Frontal cortex (tissue), 3 donors: ENCODE measurements at regions not wholly inside any gene's neighbourhood (a gene's known extent, or its start where the extent isn't known, plus 50 kb on each side); places are given as distances from the start of the nearest gene placed in this dataset.
"Not testable (repeated sequence)": the region's sequence is repeated elsewhere in the genome, so short reads cannot be mapped to it uniquely, and the experiment has no call there.

ENCODE experiments used
- DNase-seq, 2 donors: peaks; one replicate each; pipeline ENCODE4 v3.0.0; 2012; ENCODE audit warnings: low spot score in 2 of 2
- FAIRE-seq: peaks from 2 replicates; lab custom pipeline; 2012; peaks lifted over from hg19 to GRCh38; lab: Jason Lieb, UNC
- donor health status: control.
- donor health status: control.
- donor health status: control.

- no peak for DNase-seq
- no peak for FAIRE-seq
Observed at GRCh38 chr2:8121022-8121825, 560.6 kb upstream of the ID2 start.

GRCh38 chr2:8121826-8122513 is 559.9 kb upstream of the ID2 start:
- DNase-seq = no peak
- no peak for FAIRE-seq

- DNase-seq (no peak), FAIRE-seq (no peak)
Observed at GRCh38 chr2:8122520-8122919, 559.3 kb upstream of the ID2 start.

- no peak for DNase-seq
- no peak for FAIRE-seq
Observed at GRCh38 chr2:8123464-8123863, 558.4 kb upstream of the ID2 start.

DNA sequence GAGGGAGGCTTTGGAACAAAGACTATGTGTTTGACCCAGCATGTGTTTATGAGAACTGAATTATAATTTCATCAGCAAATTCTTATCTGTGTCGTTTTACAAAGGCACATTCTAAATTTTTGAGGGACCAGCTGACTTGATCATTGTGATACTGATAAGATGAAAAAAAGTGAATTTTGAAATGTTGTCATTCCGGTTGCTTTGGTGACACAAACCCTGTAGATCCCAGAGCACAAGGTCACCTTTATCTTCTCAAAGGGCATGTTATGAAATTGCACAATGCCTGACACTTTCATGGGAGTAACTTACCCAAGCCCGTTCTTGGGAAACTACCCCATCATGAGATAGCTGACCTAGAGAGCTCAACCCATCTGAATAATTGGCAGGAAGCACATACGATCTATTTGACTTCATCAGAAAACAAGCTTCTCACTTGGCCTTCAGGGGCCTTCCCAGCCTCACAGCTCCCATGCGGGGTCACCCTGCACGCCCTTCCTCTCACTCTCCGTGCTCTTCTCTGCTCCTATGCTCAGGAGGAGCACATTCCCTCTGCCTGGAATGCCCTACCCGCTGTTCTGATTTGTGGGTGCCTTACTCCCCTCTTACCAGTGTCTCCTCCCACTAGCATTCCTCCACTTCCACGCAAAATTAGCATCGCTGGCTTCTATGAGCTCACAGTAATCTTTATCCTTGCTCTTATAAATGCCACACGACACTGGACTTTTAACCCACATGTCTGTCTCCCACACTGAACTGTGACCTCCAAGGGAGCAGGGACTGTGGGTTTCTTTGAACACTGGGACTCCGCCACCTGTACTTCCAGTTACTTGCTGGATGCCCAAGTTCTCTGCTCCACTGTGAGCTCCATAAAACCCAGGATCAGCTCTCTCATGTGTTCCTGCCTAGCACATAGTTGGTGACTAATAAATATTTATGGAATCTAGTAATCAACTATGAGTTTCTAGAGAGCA is 555.8 kb upstream of the ID2 start:
- FAIRE-seq (no peak), DNase-seq (no peak)

- FAIRE-seq (no peak), DNase-seq (no peak)
Observed at GRCh38 chr2:8126783-8127182, 555.1 kb upstream of the ID2 start.

GRCh38 chr2:8131423-8131822 is 550.4 kb upstream of the ID2 start:
- FAIRE-seq = not testable (repeated sequence)

GRCh38 chr2:8132351-8132831 is 549.5 kb upstream of the ID2 start:
- no peak for FAIRE-seq

More at GRCh38 chr2:8131423-8131822, 550.4 kb upstream of the ID2 start:
- DNase-seq = not testable (repeated sequence)

GRCh38 chr2:8132879-8133278 is 549.0 kb upstream of the ID2 start:
- FAIRE-seq (no peak), DNase-seq (no peak)

More at GRCh38 chr2:8132351-8132831, 549.5 kb upstream of the ID2 start:
- no peak for DNase-seq

- DNase-seq (no peak), FAIRE-seq (no peak)
Observed at GRCh38 chr2:8133363-8133762, 548.5 kb upstream of the ID2 start.

GRCh38 chr2:8133913-8134472 is 547.9 kb upstream of the ID2 start:
- FAIRE-seq (no peak), DNase-seq (no peak)

DNA sequence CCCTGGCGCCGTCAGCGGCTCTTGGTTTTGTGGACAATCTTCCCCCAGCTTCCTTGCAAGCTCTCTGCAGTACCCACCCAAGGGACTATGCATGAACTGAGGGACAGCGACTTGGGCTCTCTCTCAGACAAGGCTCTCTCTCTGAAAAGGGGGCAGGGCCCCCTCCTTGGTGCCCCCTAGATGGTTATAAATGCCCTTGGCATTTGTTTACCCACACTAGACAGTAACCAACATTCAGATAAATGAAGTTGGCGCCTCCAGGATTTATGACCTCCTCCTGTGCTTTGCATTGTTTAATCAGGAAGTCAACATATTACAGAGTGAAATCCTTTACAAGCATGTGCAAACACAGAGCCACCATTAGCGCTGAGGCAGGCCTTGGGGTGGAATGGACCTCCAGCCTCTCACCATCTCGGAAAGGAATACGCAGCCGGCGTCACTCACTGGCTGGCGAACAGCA is 547.4 kb upstream of the ID2 start:
- FAIRE-seq = no peak

DNA sequence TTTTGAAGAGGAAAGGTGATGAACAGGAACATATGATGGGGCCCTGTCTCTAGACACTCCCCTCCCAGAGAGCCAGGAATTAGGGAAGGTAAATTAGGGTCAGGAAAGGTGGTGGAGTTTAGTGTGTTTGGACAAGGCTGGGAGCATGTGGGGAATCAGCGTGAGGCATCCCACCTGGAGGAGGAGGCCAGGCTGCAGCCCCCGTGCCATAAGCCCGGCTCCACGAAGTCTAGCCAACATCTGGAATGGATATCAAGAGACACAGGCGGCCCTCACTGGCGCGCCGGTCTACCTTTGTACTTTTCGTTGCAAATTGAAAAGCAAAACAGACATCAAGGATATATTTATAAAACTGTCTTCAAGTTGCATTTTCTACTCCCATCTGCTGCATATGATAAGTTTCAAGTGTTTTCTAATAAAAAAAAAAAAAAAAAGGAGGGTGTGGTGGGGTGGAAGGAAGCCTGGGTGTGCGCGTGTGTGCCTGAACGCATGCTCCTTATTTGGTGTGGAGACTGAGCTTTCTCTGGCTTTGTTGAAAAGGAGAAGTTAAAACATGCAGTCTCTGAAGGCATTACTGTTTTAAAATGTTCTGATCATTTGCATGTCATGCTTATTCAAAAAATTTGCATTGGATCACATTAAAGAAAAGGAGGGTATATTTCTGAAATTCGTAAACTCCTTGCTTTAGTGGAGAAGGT is 546.7 kb upstream of the ID2 start:
- DNase-seq = no peak
- no peak for FAIRE-seq

More for the DNA sequence above, 547.4 kb upstream of the ID2 start:
- no peak for DNase-seq

DNA sequence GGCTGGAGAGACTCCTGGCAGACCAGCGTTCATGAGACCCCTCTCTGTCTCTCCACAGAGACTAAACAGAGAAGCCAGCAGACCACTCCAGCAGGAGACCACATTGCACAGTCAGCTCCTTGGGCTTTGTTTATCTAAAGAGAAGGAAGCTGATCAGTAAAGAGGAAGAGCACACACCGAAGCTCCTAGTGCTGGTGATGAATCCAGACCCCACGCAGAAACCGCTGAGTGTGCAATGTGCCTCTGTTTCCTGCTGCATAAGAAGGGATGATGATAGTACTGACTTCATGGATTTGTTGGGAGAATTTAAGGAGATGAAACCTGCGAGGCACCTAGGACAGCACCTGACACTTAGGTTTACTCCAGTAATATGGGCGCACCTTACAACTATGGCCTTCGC is 544.1 kb upstream of the ID2 start:
- no peak for FAIRE-seq
- no peak for DNase-seq

- FAIRE-seq = no peak
Observed at GRCh38 chr2:8138525-8138922, 543.3 kb upstream of the ID2 start.

DNA sequence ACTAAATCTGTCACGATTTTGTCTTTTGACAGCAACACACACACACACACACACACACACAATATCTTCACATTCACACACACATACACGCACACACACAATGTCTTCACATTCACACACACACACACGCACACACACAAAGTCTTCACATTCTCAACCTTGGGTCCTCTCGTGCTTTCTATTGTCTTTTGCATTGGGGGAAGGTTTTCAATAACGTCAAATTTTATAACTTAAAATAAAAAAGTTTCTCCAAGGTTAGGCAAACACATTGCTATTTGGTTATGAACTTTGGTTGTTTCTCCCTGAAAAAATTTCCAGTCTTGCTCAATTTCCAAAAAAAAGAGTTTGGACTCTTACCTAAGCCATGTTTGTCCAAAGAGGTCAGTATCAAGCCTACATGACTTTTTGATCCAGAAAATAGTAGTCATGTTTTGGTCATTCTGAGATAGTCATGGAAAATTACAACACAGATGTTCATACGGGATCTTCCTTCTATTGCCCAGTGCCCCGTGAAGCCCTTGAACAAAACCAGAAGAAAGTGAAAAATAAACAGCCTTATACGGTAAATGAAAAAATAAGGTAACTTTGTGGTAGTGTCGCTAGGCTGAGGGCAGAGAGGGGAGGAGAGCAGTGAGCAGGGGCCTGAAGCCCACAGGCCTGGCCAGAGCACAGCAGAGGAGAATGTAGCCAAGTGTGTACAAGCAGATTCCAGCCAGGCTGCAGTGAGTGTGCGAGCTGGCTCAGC is 542.8 kb upstream of the ID2 start:
- DNase-seq = no peak
- no peak for FAIRE-seq

More at GRCh38 chr2:8138525-8138922, 543.3 kb upstream of the ID2 start:
- no peak for DNase-seq

GRCh38 chr2:8139668-8140200 is 542.1 kb upstream of the ID2 start:
- FAIRE-seq = no peak

DNA sequence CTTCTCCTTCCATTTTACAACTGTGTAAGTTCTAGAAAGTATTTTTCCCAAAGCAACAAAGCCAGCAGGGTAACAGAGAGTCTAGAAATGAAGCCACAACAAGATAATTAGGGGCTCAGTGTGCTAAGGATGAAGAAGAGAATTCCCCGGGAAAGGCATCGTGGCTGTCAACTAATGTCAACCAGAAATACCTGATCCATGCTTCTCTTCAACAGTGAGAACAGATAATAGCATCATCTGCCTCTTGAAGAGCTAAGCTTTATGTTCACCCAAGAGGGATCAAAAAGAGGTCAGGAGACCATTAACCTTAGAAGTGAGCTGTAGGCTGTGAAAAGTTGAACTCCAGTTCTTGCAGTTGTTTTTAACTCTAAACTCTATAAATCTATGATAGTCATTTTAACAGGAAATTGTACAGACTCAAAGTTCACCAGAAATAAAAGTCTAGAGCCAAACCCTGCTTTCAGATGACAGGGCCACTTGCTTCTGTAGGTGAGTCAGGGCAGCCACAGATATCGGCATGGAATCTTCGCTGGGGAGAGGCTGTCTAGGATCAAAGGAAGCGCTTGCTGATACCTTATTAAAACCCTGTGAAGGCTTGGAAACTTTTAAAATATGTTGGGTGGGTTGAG is 540.7 kb upstream of the ID2 start:
- no peak for DNase-seq
- FAIRE-seq = no peak

More at GRCh38 chr2:8139668-8140200, 542.1 kb upstream of the ID2 start:
- no peak for DNase-seq
